ENCODE measurements at regions not wholly inside any gene's neighbourhood (a gene's known extent, or its start where the extent isn't known, plus 50 kb on each side); places are given as distances from the start of the nearest gene placed in this dataset.

- Histone ChIP-seq H3K27me3 (replicated peaks; ENCODE audit: insufficient read depth) (no peaks in the 10 kb centered on the region), H3K4me3 (no peak overlapping the region), H3K79me2 (ENCODE audit: insufficient read depth) (no peaks in the 10 kb centered on the region), H3K36me3 (ENCODE audit: low read depth) (no peaks in the 10 kb centered on the region), H3F3A (ENCODE audit: insufficient read depth) (no peaks in the 10 kb centered on the region), H3K9ac (no peak overlapping the region), H3K4me2 (ENCODE audit: unreplicated experiment) (peak overlapping the region; percentile 15), H3K4me1 (ENCODE audit: insufficient read depth) (peaks cover 7% of the 10 kb centered on the region; the same call in 1 of the 2 replicates), H2AFZ (peak overlapping the region; percentile 71), H4K20me1 (ENCODE audit: insufficient read depth) (no peaks in the 10 kb centered on the region), H3K9me2 (ENCODE audit: insufficient read depth) (no peaks in the 10 kb centered on the region), H3K27ac (0 out of 2 replicates have a peak overlapping the region, but pooled peaks have one; percentile 2), H3K9me3 (ENCODE audit: low read depth) (no peaks in the 10 kb centered on the region)
- 59 to 60% methylated on average over 11 of the region's 11 CpGs for WGBS, 2 experiments (ENCODE audit: low coverage in 1 of 2, low lambda C conversion rate in 2 of 2, missing lambda C conversion rate in 2 of 2)
- DNase-seq: peak; percentile 51
- in situ Hi-C loops (cut with MboI): no loop called here
- TF ChIP-seq EZH2phosphoT487 (IDR thresholded peaks at IDR 0.05; ENCODE audit: insufficient read depth, low read depth): no peak
- TF ChIP-seq EZH2 (IDR thresholded peaks at IDR 0.05; ENCODE audit: insufficient read depth, poor library complexity, severe bottlenecking): no peak
These were observed 166.3 kb upstream of the SERTAD2 start for GRCh38 chr2:64819774-64820688.

- 100% methylated on average over 1 of the region's 1 CpG for WGBS, 2 experiments (ENCODE audit: low coverage in 1 of 2, low lambda C conversion rate in 2 of 2, missing lambda C conversion rate in 2 of 2)
- Histone ChIP-seq H3F3A (ENCODE audit: insufficient read depth) (no peaks in the 10 kb centered on the region), H3K4me1 (ENCODE audit: insufficient read depth) (peaks cover 7% of the 10 kb centered on the region; the same call in 1 of the 2 replicates)
These were observed 167.2 kb upstream of the SERTAD2 start for GRCh38 chr2:64820901-64821300.

DNA sequence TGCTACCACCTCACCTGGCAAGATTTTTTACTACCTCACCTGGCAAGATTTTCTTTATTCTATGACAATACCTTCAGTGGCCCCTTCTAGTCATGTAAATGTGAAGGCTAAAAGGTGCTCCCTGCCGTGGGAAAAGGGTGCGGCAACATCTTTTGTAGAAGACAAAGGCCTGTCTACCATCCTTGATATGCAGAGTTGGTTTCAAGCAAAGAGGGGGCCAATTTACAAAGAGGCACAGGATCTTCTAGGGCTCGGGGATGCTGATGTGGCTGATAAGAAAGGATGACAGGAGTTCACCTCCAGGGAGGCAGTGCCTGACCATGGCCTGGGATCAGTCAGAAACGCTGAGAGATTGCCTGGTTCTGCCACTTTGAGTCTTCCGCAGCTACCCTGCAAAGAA lies 165.4 kb upstream of the SLC1A4 start:
- TF ChIP-seq EZH2phosphoT487 (IDR thresholded peaks at IDR 0.05; ENCODE audit: insufficient read depth, low read depth): no peak
- no peak for TF ChIP-seq EZH2 (IDR thresholded peaks at IDR 0.05; ENCODE audit: insufficient read depth, poor library complexity, severe bottlenecking)
- no peak overlapping the region for H2AFZ ChIP-seq

More at GRCh38 chr2:64820901-64821300, 167.2 kb upstream of the SERTAD2 start:
- Histone ChIP-seq H3K9me3 (ENCODE audit: low read depth) (no peaks in the 10 kb centered on the region), H3K27ac (no peak overlapping the region), H4K20me1 (ENCODE audit: insufficient read depth) (no peaks in the 10 kb centered on the region), H3K27me3 (replicated peaks; ENCODE audit: insufficient read depth) (no peaks in the 10 kb centered on the region), H3K4me3 (no peak overlapping the region), H3K9ac (no peak overlapping the region), H3K36me3 (ENCODE audit: low read depth) (no peaks in the 10 kb centered on the region), H2AFZ (no peak overlapping the region), H3K4me2 (ENCODE audit: unreplicated experiment) (no peak overlapping the region), H3K9me2 (ENCODE audit: insufficient read depth) (no peaks in the 10 kb centered on the region), H3K79me2 (ENCODE audit: insufficient read depth) (no peaks in the 10 kb centered on the region)
- in situ Hi-C loops (cut with MboI): no loop called here
- TF ChIP-seq EZH2 (IDR thresholded peaks at IDR 0.05; ENCODE audit: insufficient read depth, poor library complexity, severe bottlenecking): no peak
- TF ChIP-seq EZH2phosphoT487 (IDR thresholded peaks at IDR 0.05; ENCODE audit: insufficient read depth, low read depth): no peak
- no peak for DNase-seq

DNA sequence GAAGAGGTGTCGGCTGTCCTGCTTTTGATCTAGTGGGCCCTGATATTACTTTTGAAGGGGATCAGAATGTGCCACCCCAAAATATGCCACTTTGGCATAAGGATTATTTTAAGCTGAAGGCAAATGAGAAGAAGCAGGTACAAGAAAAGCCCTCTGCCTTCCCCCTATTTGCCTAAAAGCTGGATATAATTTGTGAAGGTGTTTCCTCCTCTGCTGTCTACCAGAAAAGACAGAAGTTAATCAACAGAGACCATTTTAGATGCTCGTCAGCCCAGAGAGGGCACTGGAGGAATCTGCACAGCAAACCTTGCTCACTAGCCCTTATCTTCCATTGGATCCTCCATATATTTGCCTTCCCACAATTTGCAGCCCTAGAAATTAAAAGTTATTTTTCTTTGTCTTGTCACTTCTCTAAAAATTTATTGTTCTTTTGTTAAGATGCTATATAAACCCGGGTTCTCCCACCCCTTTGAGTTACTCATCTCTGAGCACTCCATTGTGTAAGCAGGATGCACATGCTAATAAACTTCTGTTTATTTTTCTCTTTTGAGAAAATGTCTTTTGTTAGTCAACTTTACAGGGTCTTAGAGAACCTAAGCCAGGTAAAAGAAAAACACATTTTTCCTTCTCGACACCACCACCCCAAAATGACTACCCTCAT lies 163.2 kb upstream of the SLC1A4 start:
- no peaks in the 10 kb centered on the region for H4K20me1 ChIP-seq (ENCODE audit: insufficient read depth)
- in situ Hi-C loops (cut with MboI): no loop called here
- H3K4me3 ChIP-seq: no peak overlapping the region
- no peaks in the 10 kb centered on the region for H3K79me2 ChIP-seq (ENCODE audit: insufficient read depth)
- H3K9me3 ChIP-seq (ENCODE audit: low read depth): no peaks in the 10 kb centered on the region
- DNase-seq: peak; percentile 34
- H3K9ac ChIP-seq: no peak overlapping the region
- no peak overlapping the region for H2AFZ ChIP-seq
- no peaks in the 10 kb centered on the region for H3K36me3 ChIP-seq (ENCODE audit: low read depth)
- H3K4me1 ChIP-seq (ENCODE audit: insufficient read depth): peaks cover 2% of the 10 kb centered on the region
- WGBS, 2 experiments (ENCODE audit: low coverage in 1 of 2, low lambda C conversion rate in 2 of 2, missing lambda C conversion rate in 2 of 2): 78 to 82% methylated on average over 4 of the region's 4 CpGs
- H3F3A ChIP-seq (ENCODE audit: insufficient read depth): peaks cover under 1% of the 10 kb centered on the region; the same call in 1 of the 2 replicates
- H3K27me3 ChIP-seq (replicated peaks; ENCODE audit: insufficient read depth): no peaks in the 10 kb centered on the region
- no peak overlapping the region for H3K27ac ChIP-seq
- no peaks in the 10 kb centered on the region for H3K9me2 ChIP-seq (ENCODE audit: insufficient read depth)
- TF ChIP-seq EZH2 (IDR thresholded peaks at IDR 0.05; ENCODE audit: insufficient read depth, poor library complexity, severe bottlenecking) (no peak), EZH2phosphoT487 (IDR thresholded peaks at IDR 0.05; ENCODE audit: insufficient read depth, low read depth) (no peak)
- no peak overlapping the region for H3K4me2 ChIP-seq (ENCODE audit: unreplicated experiment)

More for the DNA sequence above, 165.4 kb upstream of the SLC1A4 start:
- WGBS, 2 experiments (ENCODE audit: low coverage in 1 of 2, low lambda C conversion rate in 2 of 2, missing lambda C conversion rate in 2 of 2): 53 to 54% methylated on average over 5 of the region's 5 CpGs
- Histone ChIP-seq H4K20me1 (ENCODE audit: insufficient read depth) (no peaks in the 10 kb centered on the region), H3K9me2 (ENCODE audit: insufficient read depth) (no peaks in the 10 kb centered on the region), H3K27me3 (replicated peaks; ENCODE audit: insufficient read depth) (no peaks in the 10 kb centered on the region), H3K36me3 (ENCODE audit: low read depth) (no peaks in the 10 kb centered on the region), H3K79me2 (ENCODE audit: insufficient read depth) (no peaks in the 10 kb centered on the region), H3K9ac (no peak overlapping the region), H3K9me3 (ENCODE audit: low read depth) (no peaks in the 10 kb centered on the region), H3K4me3 (no peak overlapping the region), H3K4me1 (ENCODE audit: insufficient read depth) (peaks cover 7% of the 10 kb centered on the region; the same call in 1 of the 2 replicates), H3K4me2 (ENCODE audit: unreplicated experiment) (no peak overlapping the region), H3K27ac (no peak overlapping the region), H3F3A (ENCODE audit: insufficient read depth) (no peaks in the 10 kb centered on the region)
- in situ Hi-C loops (cut with MboI): no loop called here
- DNase-seq: no peak
